Stimulated activated CD4-positive, alpha-beta T cell treated with anti-CD3 and anti-CD28 coated beads, Interleukin-15, amount 100 ng/mL, for 1 hour (primary cell): ENCODE measurements at regions not wholly inside any gene's neighbourhood (a gene's known extent, or its start where the extent isn't known, plus 50 kb on each side); places are given as distances from the start of the nearest gene placed in this dataset.
"Not testable (repeated sequence)": the region's sequence is repeated elsewhere in the genome, so short reads cannot be mapped to it uniquely, and the experiment has no call there.

ENCODE experiments used
- DNase-seq, 2 donors: peaks; one replicate each; pipeline ENCODE4 v3.0.0-alpha.2; 2020; ENCODE audit warnings: low read depth in 1 of 2, low spot score in 1 of 2

GRCh38 chr19:28638445-28638844, 574.5 kb downstream of the UQCRFS1 start:
- no peak for DNase-seq

- no peak for DNase-seq
Observed at GRCh38 chr19:28636706-28637105, 576.2 kb downstream of the UQCRFS1 start.

- no peak for DNase-seq
Observed at GRCh38 chr19:28636016-28636629, 576.8 kb downstream of the UQCRFS1 start.

GRCh38 chr19:28634837-28635236, 578.1 kb downstream of the UQCRFS1 start:
- DNase-seq = no peak

GRCh38 chr19:28634019-28634328, 579.0 kb downstream of the UQCRFS1 start:
- no peak for DNase-seq

GRCh38 chr19:28633319-28634018, 579.5 kb downstream of the UQCRFS1 start:
- peak in 1 of 2 donors; percentile 12 for DNase-seq

GRCh38 chr19:28632371-28633080, 580.4 kb downstream of the UQCRFS1 start:
- DNase-seq = no peak

- DNase-seq = no peak
Observed at GRCh38 chr19:28631961-28632360, 581.0 kb downstream of the UQCRFS1 start.

- DNase-seq = no peak
Observed at GRCh38 chr19:28627669-28628068, 585.3 kb downstream of the UQCRFS1 start.

- DNase-seq = not testable (repeated sequence)
Observed at GRCh38 chr19:28626407-28626806, 586.5 kb downstream of the UQCRFS1 start.

- DNase-seq = no peak
Observed at GRCh38 chr19:28619816-28620429, 593.0 kb downstream of the UQCRFS1 start.

GRCh38 chr19:28618504-28618903, 594.4 kb downstream of the UQCRFS1 start:
- DNase-seq = no peak

GRCh38 chr19:28615966-28616365, 597.0 kb downstream of the UQCRFS1 start:
- no peak for DNase-seq

GRCh38 chr19:28615546-28615916, 597.4 kb downstream of the UQCRFS1 start:
- DNase-seq = no peak

- no peak for DNase-seq
Observed at GRCh38 chr19:28614634-28615545, 598.1 kb downstream of the UQCRFS1 start.

GRCh38 chr19:28612275-28612769, 600.6 kb downstream of the UQCRFS1 start:
- DNase-seq = no peak

- DNase-seq = not testable (repeated sequence)
Observed at GRCh38 chr19:28611227-28611914, 601.6 kb downstream of the UQCRFS1 start.

- no peak for DNase-seq
Observed at GRCh38 chr19:28610731-28611130, 602.2 kb downstream of the UQCRFS1 start.

- no peak for DNase-seq
Observed at GRCh38 chr19:28609944-28610343, 603.0 kb downstream of the UQCRFS1 start.

GRCh38 chr19:28609091-28609755, 603.7 kb downstream of the UQCRFS1 start:
- no peak for DNase-seq
